GM19324 (cell line): ENCODE measurements at regions not wholly inside any gene's neighbourhood (a gene's known extent, or its start where the extent isn't known, plus 50 kb on each side); places are given as distances from the start of the nearest gene placed in this dataset.
"Not testable (repeated sequence)": the region's sequence is repeated elsewhere in the genome, so short reads cannot be mapped to it uniquely, and the experiment has no call there.

Source experiments
- ATAC-seq: cut with Tn5 transposase; IDR thresholded peaks from one replicate; pipeline ENCODE4 v1.9.1; 2021; ENCODE audit warnings: mild to moderate bottlenecking, moderate library complexity; ENCODE audit not compliant: unreplicated experiment, low FRiP score

- ATAC-seq = no peak
Observed at GRCh38 chr1:56094168-56094567, 485.2 kb downstream of the PLPP3 start.

DNA sequence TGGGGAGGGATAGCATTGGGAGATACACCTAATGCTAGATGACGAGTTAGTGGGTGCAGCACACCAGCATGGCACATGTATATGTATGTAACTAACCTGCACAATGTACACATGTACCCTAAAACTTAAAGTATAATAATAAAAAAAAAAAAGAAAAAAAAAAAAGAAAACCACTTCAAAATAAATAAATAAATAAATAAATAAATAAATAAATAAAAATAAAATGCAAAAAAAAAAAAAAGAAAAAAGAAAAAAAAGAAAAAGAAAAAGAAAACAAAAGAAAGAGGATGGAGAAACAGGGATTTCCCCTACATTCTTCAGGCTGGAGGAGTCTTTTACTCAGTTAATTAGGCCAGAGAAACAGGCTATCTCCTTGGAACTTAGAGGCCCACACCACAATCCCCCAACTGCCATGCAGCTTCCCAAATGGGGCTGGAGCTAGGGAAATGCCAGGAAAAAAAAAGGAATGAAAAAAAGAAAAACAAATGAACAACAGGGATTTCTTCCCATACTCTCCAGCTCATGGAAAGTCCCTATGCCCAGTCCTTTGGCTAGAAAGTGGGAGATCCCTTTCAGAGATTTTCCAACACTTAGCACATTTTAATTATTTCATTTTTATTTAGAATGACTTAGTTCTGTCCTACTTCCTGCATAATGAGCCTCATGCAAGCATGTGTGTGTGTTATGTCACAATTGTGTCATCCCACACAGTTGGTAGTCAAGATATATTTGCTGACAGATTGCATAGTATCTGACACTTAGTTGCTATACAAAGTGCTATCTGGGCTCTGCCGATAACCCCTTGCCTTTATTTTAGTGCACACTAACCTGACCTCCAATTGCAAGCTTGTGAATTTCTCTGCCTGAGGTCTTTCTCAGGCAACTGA is 486.4 kb downstream of the PLPP3 start:
- no peak for ATAC-seq

GRCh38 chr1:56089826-56090225 is 489.5 kb downstream of the PLPP3 start:
- not testable (repeated sequence) for ATAC-seq

DNA sequence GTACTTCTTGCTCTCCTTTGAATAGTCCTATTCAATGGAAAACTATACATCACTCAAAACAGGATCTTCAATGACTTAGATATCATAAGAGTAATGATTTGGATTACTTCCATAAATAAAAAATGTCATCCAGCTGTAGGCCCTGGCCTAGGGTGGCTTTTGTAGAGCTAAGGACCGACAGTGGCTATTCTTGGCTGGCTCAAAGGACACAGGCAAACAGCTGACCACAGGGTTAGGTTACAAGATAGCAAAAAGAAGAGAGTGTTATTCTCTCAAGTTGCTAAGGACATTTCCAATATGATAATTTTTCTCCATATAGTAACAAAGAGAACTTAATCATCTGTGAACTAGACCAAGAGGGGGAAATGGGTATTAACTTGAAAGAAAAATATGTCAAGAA is 495.1 kb downstream of the PLPP3 start:
- ATAC-seq = no peak

- ATAC-seq = no peak
Observed at GRCh38 chr1:56081736-56082135, 497.6 kb downstream of the PLPP3 start.

GRCh38 chr1:56081173-56081572 is 498.2 kb downstream of the PLPP3 start:
- ATAC-seq = no peak

GRCh38 chr1:56080123-56080522 is 499.2 kb downstream of the PLPP3 start:
- no peak for ATAC-seq

- no peak for ATAC-seq
Observed at GRCh38 chr1:56079391-56079790, 500.0 kb downstream of the PLPP3 start.

GRCh38 chr1:56077206-56077605 is 502.2 kb downstream of the PLPP3 start:
- ATAC-seq = no peak

- ATAC-seq = no peak
Observed at GRCh38 chr1:56074007-56074651, 505.2 kb downstream of the PLPP3 start.

- no peak for ATAC-seq
Observed at GRCh38 chr1:56073614-56074006, 505.8 kb downstream of the PLPP3 start.

DNA sequence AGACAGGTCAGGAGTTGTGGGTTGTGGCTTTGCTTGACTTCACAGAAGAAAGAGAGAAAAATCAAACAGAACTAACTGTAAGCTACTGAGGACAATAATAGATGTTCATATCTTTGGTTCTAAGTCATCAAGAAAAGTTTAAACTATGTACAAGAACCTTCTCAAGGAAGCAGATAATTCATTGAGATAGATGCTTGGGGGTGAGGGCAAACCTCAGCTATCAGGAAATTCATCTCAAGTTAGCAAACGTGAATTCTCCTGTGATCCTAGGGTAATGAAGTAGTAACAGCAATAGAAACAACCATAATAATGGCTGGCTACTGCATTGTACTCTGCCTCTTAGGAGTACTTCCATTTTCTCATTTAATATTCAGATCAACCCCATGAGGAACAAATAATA is 506.2 kb downstream of the PLPP3 start:
- ATAC-seq = no peak

- ATAC-seq = no peak
Observed at GRCh38 chr1:56072310-56072709, 507.1 kb downstream of the PLPP3 start.

DNA sequence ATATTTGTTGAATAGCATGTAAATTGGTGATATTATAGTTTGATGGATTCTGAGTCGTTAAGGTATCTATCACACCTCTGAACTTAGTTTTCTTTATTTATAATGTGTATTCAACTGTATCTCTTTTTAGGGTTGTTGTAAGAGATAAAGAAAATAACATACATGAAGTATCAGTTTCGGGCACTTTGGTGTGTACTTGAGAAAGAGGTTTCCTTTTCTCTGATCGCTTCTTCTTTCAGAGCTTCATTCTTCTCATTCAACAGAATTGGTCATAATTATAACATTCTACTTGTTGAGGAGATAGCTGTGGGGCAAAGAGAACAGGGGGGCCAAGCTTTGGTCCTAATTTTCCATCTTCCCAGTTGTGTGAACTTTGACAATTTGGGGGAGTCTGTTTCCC is 508.0 kb downstream of the PLPP3 start:
- no peak for ATAC-seq

- no peak for ATAC-seq
Observed at GRCh38 chr1:56070601-56071000, 508.8 kb downstream of the PLPP3 start.

DNA sequence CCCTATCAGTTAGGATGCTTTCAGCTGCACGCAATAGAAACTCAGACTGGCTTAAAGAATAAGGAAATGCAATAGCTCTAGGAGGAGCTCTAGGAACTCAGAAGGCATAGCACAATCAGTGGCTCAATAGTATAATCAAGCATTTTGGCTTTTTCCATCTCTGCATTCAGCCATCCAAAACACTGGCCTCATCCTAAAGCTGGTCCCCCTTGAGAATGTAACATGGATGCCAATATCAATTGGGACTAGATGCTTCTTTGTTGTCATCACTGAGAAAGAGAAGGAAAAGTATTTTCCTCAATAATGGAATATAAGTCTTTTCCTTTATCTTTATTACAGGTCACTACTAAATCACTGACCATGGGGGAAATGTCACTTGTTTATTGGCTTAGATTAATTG is 509.5 kb downstream of the PLPP3 start:
- ATAC-seq = no peak

GRCh38 chr1:56068908-56069307 is 510.5 kb downstream of the PLPP3 start:
- no peak for ATAC-seq

GRCh38 chr1:56068210-56068609 is 511.2 kb downstream of the PLPP3 start:
- no peak for ATAC-seq

- ATAC-seq = no peak
Observed at GRCh38 chr1:56065729-56066128, 513.6 kb downstream of the PLPP3 start.

DNA sequence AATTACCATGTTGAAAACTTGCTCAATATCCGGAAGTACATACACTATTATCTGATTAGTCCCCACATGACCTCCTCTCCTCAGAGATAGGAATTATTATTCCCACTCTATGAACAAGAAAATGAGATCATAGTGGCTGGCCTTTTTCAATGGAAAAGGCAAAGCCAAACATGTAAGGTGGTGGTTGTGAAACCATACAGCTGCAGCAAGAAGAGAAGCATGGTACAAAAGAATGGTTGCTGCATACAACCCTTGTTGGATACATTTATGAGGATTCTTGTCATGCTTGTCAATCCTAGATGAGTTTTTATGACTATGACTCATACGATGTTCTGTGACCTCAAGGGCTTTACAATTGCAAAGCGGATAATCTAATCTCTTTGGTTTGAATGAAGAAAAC is 514.7 kb downstream of the PLPP3 start:
- no peak for ATAC-seq

DNA sequence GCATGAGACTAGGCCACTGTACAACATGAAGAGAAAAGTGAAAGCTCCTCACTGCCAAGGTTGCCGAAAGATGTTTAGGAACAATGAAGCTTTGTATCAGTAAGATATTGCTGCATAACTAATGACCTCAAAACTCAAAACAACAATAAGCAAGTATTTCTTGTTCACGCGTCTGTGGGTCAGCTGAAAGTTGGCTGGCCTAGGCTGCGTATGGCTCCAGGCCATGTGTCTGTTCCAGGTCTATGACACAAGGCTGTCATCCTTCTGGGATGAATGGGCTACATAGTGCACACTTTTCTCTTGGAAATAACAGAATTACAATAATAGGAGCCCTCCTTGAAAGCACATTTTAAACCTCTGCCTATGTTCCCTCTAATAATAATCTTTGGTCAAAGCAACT is 515.9 kb downstream of the PLPP3 start:
- ATAC-seq = no peak

GRCh38 chr1:56062625-56063024 is 516.7 kb downstream of the PLPP3 start:
- no peak for ATAC-seq
